HG03378 (cell line): ENCODE measurements at regions not wholly inside any gene's neighbourhood (a gene's known extent, or its start where the extent isn't known, plus 50 kb on each side); places are given as distances from the start of the nearest gene placed in this dataset.
"Not testable (repeated sequence)": the region's sequence is repeated elsewhere in the genome, so short reads cannot be mapped to it uniquely, and the experiment has no call there.

Source experiments
- ATAC-seq: cut with Tn5 transposase; IDR thresholded peaks from one replicate; pipeline ENCODE4 v1.9.1; 2021; ENCODE audit warnings: mild to moderate bottlenecking, moderate library complexity; ENCODE audit not compliant: unreplicated experiment

DNA sequence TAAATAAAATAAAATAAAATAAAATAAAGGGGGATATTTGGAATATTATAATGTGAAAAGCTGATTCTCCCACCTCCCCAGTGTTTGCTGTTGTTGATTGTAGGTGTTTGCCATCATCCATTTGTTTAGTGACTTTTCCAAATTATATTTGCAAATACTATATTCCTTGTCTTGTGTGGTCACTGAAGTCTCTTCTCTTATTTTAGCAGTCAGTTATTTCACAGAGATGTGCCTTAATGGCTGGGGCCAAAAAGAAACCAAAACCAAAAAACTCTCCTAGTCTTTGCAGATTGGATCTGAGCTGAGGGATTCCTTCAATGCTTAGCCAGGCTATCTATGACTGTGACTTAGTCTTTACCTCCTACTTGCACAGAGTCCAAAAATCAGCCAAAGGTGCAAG is 70.9 kb upstream of the ZNF169 start:
- ATAC-seq = no peak

DNA sequence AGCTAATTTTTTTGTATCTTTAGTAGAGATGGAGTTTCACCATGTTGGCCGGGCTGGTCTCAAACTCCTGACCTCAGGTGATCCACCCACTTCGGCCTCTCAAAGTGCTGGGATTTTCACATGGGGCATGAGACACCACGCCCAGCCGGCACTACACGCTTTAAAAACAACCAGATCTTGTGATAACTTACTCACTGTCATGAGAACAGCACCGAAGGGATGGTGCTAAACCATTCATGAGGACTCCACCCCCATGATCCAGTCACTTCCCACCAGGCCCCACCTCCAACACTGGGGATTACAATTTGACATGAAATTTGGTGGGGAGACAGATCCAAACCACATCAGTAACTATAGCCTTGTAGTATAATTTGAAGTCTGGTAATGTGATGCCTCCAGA is 67.4 kb upstream of the ZNF169 start:
- not testable (repeated sequence) for ATAC-seq

DNA sequence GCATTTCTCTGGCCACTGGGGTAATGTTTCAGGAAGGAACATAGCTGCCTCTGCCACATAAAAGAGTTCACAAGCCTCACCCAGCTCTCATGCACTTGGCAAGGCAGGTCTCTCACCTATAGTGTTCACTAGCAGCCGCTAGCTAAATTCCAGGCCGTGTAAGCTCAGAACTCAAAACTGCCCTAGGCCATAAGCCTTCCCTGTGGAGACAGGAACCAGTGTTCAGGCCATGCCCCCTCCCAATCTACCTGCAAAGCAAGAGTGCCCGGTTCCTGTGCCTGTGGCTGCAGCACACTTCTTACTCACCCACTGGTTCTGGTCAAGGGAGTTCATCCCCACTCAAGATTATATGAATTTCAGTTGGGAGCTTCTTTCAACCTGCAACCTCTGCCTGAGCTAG is 60.7 kb upstream of the ZNF169 start:
- ATAC-seq = no peak

DNA sequence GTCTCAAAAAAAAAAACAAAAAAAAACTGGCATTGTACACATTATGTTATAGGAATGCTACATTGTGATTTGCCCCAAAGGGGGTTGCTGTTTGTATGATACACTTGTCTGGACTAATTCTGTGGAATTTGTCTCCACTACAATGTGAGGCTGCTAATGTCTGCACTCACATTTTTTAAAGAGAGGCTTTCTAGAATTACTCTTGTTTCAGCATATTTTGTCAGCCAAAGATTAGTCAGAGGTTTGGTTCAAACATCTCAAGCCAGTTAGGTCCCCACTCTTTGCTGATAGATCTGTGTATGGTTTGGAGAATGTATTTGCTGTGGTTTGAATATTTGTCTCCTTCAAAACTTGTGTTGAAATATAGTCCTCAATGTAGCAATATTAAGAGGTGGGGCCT is 59.3 kb upstream of the ZNF169 start:
- ATAC-seq = no peak

DNA sequence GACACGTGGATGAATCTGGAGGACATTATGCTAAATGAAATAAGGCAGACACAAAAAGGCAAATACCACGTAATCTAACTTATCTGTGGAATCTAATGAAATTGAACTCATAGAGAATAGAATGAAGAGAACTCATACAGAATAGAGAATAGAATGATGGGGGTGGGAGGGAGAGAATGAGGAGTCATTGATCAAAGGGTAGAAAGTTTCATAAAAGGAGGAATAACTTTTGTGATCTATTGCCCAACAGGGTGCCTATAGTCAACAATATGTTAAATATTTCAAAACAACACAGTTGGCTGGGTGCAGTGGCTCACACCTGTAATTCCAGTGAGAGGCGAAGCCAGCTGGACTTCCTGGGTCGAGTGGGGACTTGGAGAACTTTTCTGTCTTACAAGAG is 54.9 kb upstream of the ZNF169 start:
- ATAC-seq = no peak

DNA sequence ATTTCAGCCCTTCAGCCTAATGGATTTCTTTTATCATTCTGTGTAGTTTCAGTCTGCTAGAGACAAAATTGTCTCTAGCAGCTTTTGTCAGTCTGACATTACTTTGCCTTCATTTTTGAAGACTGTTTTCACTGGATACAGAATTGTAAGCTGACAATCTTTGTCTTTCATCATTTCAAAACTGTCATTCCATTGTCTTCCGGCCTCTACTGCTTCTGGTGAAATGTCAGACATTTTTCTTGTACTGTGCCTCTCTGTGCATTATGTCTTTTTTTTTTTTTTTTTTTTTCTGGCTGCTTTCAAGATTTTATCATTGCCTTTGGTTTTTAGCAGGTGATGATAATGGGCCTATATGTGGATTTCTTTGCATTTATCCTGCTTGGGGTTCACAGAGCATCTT is 51.3 kb upstream of the ZNF169 start:
- no peak for ATAC-seq
